ENCODE measurements at regions not wholly inside any gene's neighbourhood (a gene's known extent, or its start where the extent isn't known, plus 50 kb on each side); places are given as distances from the start of the nearest gene placed in this dataset.

- H2AFZ ChIP-seq (ENCODE audit: low read length), result no peak overlapping the region
- H3K79me2 ChIP-seq (ENCODE audit: insufficient read depth, low read length), result no peaks in the 10 kb centered on the region
- no peaks in the 10 kb centered on the region for H3F3A ChIP-seq (ENCODE audit: insufficient read depth, low read length)
- H3K27ac ChIP-seq (ENCODE audit: low read depth, low read length, poor library complexity, severe bottlenecking), result no peak overlapping the region
- no peak overlapping the region for H3K4me3 ChIP-seq (ENCODE audit: low read depth, low read length, poor library complexity, severe bottlenecking)
- no peak overlapping the region for H3K4me2 ChIP-seq (ENCODE audit: low read length)
- no peaks in the 10 kb centered on the region for H3K4me1 ChIP-seq (ENCODE audit: insufficient read depth, low read length, severe bottlenecking)
- H3K9me3 ChIP-seq (ENCODE audit: low read length), result no peaks in the 10 kb centered on the region
- H3K36me3 ChIP-seq (ENCODE audit: insufficient read depth, low read length), result no peaks in the 10 kb centered on the region
- no peaks in the 10 kb centered on the region for H3K27me3 ChIP-seq (ENCODE audit: insufficient read depth, low read length)
- H3K9ac ChIP-seq (ENCODE audit: low read length), result no peak overlapping the region
- H3K9me2 ChIP-seq (ENCODE audit: low read depth, low read length), result no peaks in the 10 kb centered on the region
- no peak for TF ChIP-seq CTCF (IDR thresholded peaks at IDR 0.05; ENCODE audit: low read length)
- no peaks in the 10 kb centered on the region for H4K20me1 ChIP-seq (ENCODE audit: insufficient read depth, low read length)
Measured at GRCh38 chr2:84177733-84178132, 281.3 kb downstream of the SUCLG1 start.

GRCh38 chr2:84175970-84176369 is 283.1 kb downstream of the SUCLG1 start:
- Histone ChIP-seq H3K9ac (ENCODE audit: low read length) (no peak overlapping the region), H3K9me2 (ENCODE audit: low read depth, low read length) (no peaks in the 10 kb centered on the region), H3K36me3 (ENCODE audit: insufficient read depth, low read length) (no peaks in the 10 kb centered on the region), H3K9me3 (ENCODE audit: low read length) (no peaks in the 10 kb centered on the region), H2AFZ (ENCODE audit: low read length) (no peak overlapping the region), H3K27ac (ENCODE audit: low read depth, low read length, poor library complexity, severe bottlenecking) (no peak overlapping the region), H3K79me2 (ENCODE audit: insufficient read depth, low read length) (no peaks in the 10 kb centered on the region), H3K27me3 (ENCODE audit: insufficient read depth, low read length) (no peaks in the 10 kb centered on the region), H3K4me1 (ENCODE audit: insufficient read depth, low read length, severe bottlenecking) (no peaks in the 10 kb centered on the region), H3K4me3 (ENCODE audit: low read depth, low read length, poor library complexity, severe bottlenecking) (no peak overlapping the region), H4K20me1 (ENCODE audit: insufficient read depth, low read length) (no peaks in the 10 kb centered on the region), H3K4me2 (ENCODE audit: low read length) (no peak overlapping the region), H3F3A (ENCODE audit: insufficient read depth, low read length) (no peaks in the 10 kb centered on the region)
- TF ChIP-seq CTCF (IDR thresholded peaks at IDR 0.05; ENCODE audit: low read length) (no peak), EZH2 (IDR thresholded peaks at IDR 0.05; ENCODE audit: borderline replicate concordance, low read length) (no peak)

DNA sequence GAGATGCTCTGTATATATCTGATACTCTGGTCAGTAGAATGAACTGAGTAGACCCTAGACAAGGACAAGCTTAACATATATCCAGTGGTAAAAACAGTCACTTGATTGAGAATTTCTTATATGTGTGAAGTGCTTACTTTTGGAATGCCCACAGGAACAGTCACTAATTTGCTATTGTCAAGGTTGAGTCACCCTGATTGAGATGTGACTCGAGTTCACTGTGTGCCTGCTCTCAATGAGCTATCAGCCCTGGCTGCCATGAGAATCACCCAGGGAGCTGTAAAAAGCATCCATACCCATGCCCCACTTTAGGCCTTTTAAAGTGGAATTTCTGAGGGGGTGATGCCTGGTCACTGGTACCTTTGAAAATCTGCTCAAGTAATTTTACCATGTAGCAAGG is 283.7 kb downstream of the SUCLG1 start:
- H3K27ac ChIP-seq (ENCODE audit: low read depth, low read length, poor library complexity, severe bottlenecking), result no peak overlapping the region
- no peak overlapping the region for H3K9ac ChIP-seq (ENCODE audit: low read length)
- no peaks in the 10 kb centered on the region for H3K9me2 ChIP-seq (ENCODE audit: low read depth, low read length)
- no peak overlapping the region for H3K4me3 ChIP-seq (ENCODE audit: low read depth, low read length, poor library complexity, severe bottlenecking)
- TF ChIP-seq CTCF (IDR thresholded peaks at IDR 0.05; ENCODE audit: low read length), result no peak
- no peak for TF ChIP-seq EZH2 (IDR thresholded peaks at IDR 0.05; ENCODE audit: borderline replicate concordance, low read length)
- H4K20me1 ChIP-seq (ENCODE audit: insufficient read depth, low read length), result no peaks in the 10 kb centered on the region
- no peaks in the 10 kb centered on the region for H3K79me2 ChIP-seq (ENCODE audit: insufficient read depth, low read length)
- H3F3A ChIP-seq (ENCODE audit: insufficient read depth, low read length), result no peaks in the 10 kb centered on the region
- no peaks in the 10 kb centered on the region for H3K27me3 ChIP-seq (ENCODE audit: insufficient read depth, low read length)
- H3K36me3 ChIP-seq (ENCODE audit: insufficient read depth, low read length), result no peaks in the 10 kb centered on the region
- no peaks in the 10 kb centered on the region for H3K4me1 ChIP-seq (ENCODE audit: insufficient read depth, low read length, severe bottlenecking)
- no peaks in the 10 kb centered on the region for H3K9me3 ChIP-seq (ENCODE audit: low read length)
- no peak overlapping the region for H3K4me2 ChIP-seq (ENCODE audit: low read length)
- no peak overlapping the region for H2AFZ ChIP-seq (ENCODE audit: low read length)
